ENCODE measurements at regions not wholly inside any gene's neighbourhood (a gene's known extent, or its start where the extent isn't known, plus 50 kb on each side); places are given as distances from the start of the nearest gene placed in this dataset.

DNA sequence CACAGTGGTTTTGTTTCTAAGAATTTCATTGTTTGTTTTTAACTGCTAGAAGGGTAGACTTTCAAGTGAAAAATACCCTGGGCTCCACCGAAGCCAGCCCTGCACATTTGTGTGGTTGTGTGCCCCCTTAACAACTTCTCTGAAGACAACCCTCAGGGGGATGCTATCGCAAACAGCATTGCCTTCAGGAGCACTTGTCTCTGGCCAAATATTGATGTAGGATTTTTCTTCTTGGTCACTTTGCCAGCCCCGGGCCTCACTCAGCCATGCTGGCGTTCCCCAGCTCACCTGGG, 69.2 kb upstream of the SERP2 start:
- no peak for TF ChIP-seq EZH2phosphoT487 (IDR thresholded peaks at IDR 0.05; ENCODE audit: insufficient read depth, low read depth)
- TF ChIP-seq EZH2 (IDR thresholded peaks at IDR 0.05; ENCODE audit: insufficient read depth, poor library complexity, severe bottlenecking), result no peak

All from GM23248 (cell line).